Mesothelial cell of epicardium (in vitro differentiated cells): ENCODE measurements at regions not wholly inside any gene's neighbourhood (a gene's known extent, or its start where the extent isn't known, plus 50 kb on each side); places are given as distances from the start of the nearest gene placed in this dataset.

ENCODE experiments used
- DNase-seq, 2 experiments: peaks; one replicate each; pipeline ENCODE4 v3.0.0; 2021; ENCODE audit warnings: low spot score in 2 of 2; ENCODE audit not compliant: unreplicated experiment in 2 of 2
- H3K27ac Mint-ChIP-seq: 2 replicates; pipeline ENCODE4 v1.8.0; 2021; ENCODE audit warnings: mixed read lengths
- H3K27me3 Mint-ChIP-seq: 2 replicates; pipeline ENCODE4 v1.8.0; 2021; ENCODE audit warnings: low read depth, mixed read lengths
- H3K36me3 Mint-ChIP-seq: 2 replicates; pipeline ENCODE4 v1.8.0; 2021; ENCODE audit warnings: mixed read lengths
- H3K4me1 Mint-ChIP-seq: 2 replicates; pipeline ENCODE4 v1.8.0; 2021; ENCODE audit warnings: mixed read lengths
- H3K4me3 Mint-ChIP-seq: 2 replicates; pipeline ENCODE4 v1.8.0; 2021; ENCODE audit warnings: mild to moderate bottlenecking, moderate library complexity, mixed read lengths
- H3K9me3 Mint-ChIP-seq: 2 replicates; pipeline ENCODE4 v1.8.0; 2021; ENCODE audit warnings: mixed read lengths
- CTCF ChIP-seq: fragments of 200-600 bp; sonication (generic); IDR thresholded peaks from one replicate; pipeline ENCODE4 v1.5.0; 2021; ENCODE audit warnings: antibody characterized with exemption; ENCODE audit not compliant: unreplicated experiment

- Mint-ChIP-seq H3K4me3 (no peak overlapping the region), H3K27ac (peak overlapping the region; percentile 67), H3K9me3 (peaks cover 6% of the 10 kb centered on the region), H3K4me1 (peaks cover 14% of the 10 kb centered on the region), H3K36me3 (no peaks in the 10 kb centered on the region), H3K27me3 (no peaks in the 10 kb centered on the region)
- no peak for DNase-seq
- TF ChIP-seq CTCF, result no peak
Observed at GRCh38 chr4:138014590-138015288, 227.4 kb downstream of the SLC7A11 start.

GRCh38 chr4:138013625-138014024, 228.5 kb downstream of the SLC7A11 start:
- no peaks in the 10 kb centered on the region for H3K9me3 Mint-ChIP-seq
- no peak overlapping the region for H3K27ac Mint-ChIP-seq
- no peak for TF ChIP-seq CTCF
- no peaks in the 10 kb centered on the region for H3K36me3 Mint-ChIP-seq
- no peaks in the 10 kb centered on the region for H3K27me3 Mint-ChIP-seq
- no peak for DNase-seq
- no peak overlapping the region for H3K4me3 Mint-ChIP-seq
- H3K4me1 Mint-ChIP-seq, result peaks cover 14% of the 10 kb centered on the region

GRCh38 chr4:138010639-138011038, 231.5 kb downstream of the SLC7A11 start:
- Mint-ChIP-seq H3K4me1 (peaks cover 12% of the 10 kb centered on the region), H3K36me3 (no peaks in the 10 kb centered on the region), H3K27me3 (no peaks in the 10 kb centered on the region), H3K27ac (no peak overlapping the region), H3K4me3 (no peak overlapping the region), H3K9me3 (no peaks in the 10 kb centered on the region)
- DNase-seq, result no peak
- no peak for TF ChIP-seq CTCF

DNA sequence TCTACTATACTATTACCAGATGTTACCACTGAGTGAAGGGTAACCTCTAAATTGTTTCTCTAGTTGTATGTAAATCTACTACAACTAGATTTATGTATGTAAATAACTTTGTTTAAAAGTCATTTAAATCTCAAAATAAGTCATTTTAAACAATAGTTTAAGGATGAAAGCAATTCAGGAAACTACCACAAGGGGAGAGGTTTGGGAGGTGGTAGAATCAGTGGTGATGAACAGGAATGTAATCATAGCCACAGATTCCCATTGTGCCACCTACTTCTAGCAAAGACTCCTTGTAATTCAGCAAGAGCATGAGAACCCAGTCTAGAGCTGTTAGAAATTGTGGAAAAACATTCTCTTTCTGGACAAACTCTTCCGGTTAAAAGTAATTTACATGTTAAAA, 234.6 kb downstream of the SLC7A11 start:
- peak; percentile 52 for TF ChIP-seq CTCF
- Mint-ChIP-seq H3K27me3 (no peaks in the 10 kb centered on the region), H3K4me3 (no peak overlapping the region), H3K36me3 (no peaks in the 10 kb centered on the region), H3K27ac (no peak overlapping the region), H3K4me1 (peaks cover 10% of the 10 kb centered on the region), H3K9me3 (no peaks in the 10 kb centered on the region)
- no peak for DNase-seq

- no peak for TF ChIP-seq CTCF
- Mint-ChIP-seq H3K36me3 (no peaks in the 10 kb centered on the region), H3K27me3 (no peaks in the 10 kb centered on the region), H3K4me1 (peaks cover 10% of the 10 kb centered on the region), H3K27ac (peak overlapping the region; percentile 13), H3K9me3 (peaks cover 5% of the 10 kb centered on the region), H3K4me3 (no peak overlapping the region)
- no peak for DNase-seq
Observed at GRCh38 chr4:138005486-138005885, 236.7 kb downstream of the SLC7A11 start.
